ENCODE measurements at regions not wholly inside any gene's neighbourhood (a gene's known extent, or its start where the extent isn't known, plus 50 kb on each side); places are given as distances from the start of the nearest gene placed in this dataset.

GRCh38 chr5:167888393-167888792, 403.1 kb upstream of the WWC1 start:
- TF ChIP-seq POLR2AphosphoS5 (IDR thresholded peaks at IDR 0.05; ENCODE audit: borderline replicate concordance, low read depth, low read length), result no peak
- TF ChIP-seq EZH2 (IDR thresholded peaks at IDR 0.05), result no peak
